ENCODE measurements at regions not wholly inside any gene's neighbourhood (a gene's known extent, or its start where the extent isn't known, plus 50 kb on each side); places are given as distances from the start of the nearest gene placed in this dataset.
"Not testable (repeated sequence)": the region's sequence is repeated elsewhere in the genome, so short reads cannot be mapped to it uniquely, and the experiment has no call there.

DNA sequence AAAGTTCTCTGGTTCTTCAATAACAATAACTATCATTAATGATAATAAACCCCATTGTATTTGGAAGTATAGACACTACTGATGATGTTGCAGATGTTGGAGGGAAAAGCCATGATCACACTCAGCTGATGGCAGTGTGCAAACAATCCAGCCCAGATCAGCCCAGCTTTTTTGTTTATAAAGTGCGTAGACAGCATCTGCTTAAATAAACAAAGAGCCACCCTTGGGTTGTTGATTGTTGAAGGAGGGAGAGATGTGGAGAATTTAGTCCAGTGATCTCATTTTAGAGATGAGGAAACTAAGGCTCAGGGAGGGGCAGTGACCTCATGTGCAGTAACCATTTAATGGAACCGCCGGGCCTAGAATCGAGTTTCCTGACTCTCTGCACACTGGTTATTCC, 56.0 kb upstream of the MEX3C start:
- DNase-seq (no peak), ATAC-seq (no peak)
- H3K36me3 ChIP-seq (replicated peaks in 1 of 2; ENCODE audit: insufficient read depth in 1 of 2, low read depth in 2 of 2), result no peaks in the 10 kb centered on the region
- intact Hi-C loops (cut with DNase I), result no loop called here
- H3K9me3 ChIP-seq, result no peaks in the 10 kb centered on the region
- H3K27ac ChIP-seq, result no peak overlapping the region
- H3K27me3 ChIP-seq, result no peaks in the 10 kb centered on the region
- WGBS, 2 donors, result 75 to 82% methylated on average over 4 of the region's 4 CpGs
- H3K4me3 ChIP-seq, result no peak overlapping the region
- peaks cover 10% of the 10 kb centered on the region for H3K4me1 ChIP-seq
- TF ChIP-seq POLR2A (IDR thresholded peaks at IDR 0.05), result no peak
- TF ChIP-seq, protein P1, sequence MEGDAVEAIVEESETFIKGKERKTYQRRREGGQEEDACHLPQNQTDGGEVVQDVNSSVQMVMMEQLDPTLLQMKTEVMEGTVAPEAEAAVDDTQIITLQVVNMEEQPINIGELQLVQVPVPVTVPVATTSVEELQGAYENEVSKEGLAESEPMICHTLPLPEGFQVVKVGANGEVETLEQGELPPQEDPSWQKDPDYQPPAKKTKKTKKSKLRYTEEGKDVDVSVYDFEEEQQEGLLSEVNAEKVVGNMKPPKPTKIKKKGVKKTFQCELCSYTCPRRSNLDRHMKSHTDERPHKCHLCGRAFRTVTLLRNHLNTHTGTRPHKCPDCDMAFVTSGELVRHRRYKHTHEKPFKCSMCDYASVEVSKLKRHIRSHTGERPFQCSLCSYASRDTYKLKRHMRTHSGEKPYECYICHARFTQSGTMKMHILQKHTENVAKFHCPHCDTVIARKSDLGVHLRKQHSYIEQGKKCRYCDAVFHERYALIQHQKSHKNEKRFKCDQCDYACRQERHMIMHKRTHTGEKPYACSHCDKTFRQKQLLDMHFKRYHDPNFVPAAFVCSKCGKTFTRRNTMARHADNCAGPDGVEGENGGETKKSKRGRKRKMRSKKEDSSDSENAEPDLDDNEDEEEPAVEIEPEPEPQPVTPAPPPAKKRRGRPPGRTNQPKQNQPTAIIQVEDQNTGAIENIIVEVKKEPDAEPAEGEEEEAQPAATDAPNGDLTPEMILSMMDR (IDR thresholded peaks at IDR 0.05), result no peak

DNA sequence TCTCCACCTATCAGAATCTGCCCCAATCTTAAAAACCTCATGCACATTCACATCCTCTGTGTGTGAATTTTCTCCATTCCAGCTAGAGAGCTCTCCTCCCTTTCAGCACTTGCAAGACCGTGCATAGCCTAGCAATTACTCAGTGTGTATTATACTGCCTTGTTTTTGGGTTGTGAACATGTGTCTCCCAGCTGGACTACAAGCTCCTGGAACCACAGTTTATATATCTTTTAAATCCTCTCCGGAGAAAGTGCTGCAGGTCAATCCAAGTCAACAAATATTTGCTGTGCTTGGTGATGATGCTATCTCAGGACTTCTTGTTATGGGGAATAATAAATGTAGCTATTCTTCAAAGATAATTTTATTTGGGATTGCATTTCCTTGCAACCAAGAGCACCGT, 58.2 kb upstream of the MEX3C start:
- WGBS, 2 donors, result 69 to 75% methylated on average over 3 of the region's 3 CpGs
- DNase-seq (no peak), ATAC-seq (no peak)
- Histone ChIP-seq H3K9me3 (no peaks in the 10 kb centered on the region), H3K27ac (no peak overlapping the region), H3K36me3 (replicated peaks in 1 of 2; ENCODE audit: insufficient read depth in 1 of 2, low read depth in 2 of 2) (no peaks in the 10 kb centered on the region), H3K4me1 (peaks cover 10% of the 10 kb centered on the region), H3K27me3 (no peaks in the 10 kb centered on the region), H3K4me3 (no peak overlapping the region)
- TF ChIP-seq POLR2A (IDR thresholded peaks at IDR 0.05), result no peak
- TF ChIP-seq, protein P1 (IDR thresholded peaks at IDR 0.05), result no peak
- intact Hi-C loops (cut with DNase I), result no loop called here

DNA sequence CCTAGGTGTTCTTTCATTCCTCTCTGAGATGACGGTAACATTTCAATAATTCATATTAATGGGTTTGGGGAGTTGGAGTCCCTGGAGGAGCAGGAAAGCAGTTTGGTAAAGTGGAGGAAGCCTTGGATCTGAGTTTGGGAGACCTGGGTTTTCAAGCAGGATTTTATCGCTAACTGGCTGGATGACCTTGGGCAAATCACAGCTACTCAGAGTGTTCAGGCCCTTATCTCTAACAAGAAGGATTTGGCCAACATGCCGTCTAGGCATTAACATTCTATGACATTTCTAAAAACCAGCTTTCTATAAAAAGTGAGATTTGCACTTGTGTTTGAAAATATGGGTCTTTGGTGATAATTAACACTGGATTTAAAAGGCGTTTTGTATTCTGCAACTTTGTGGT, 59.7 kb upstream of the MEX3C start:
- H3K4me1 ChIP-seq, result peaks cover 10% of the 10 kb centered on the region
- DNase-seq (peak in 3 of 4 donors; percentile 18 to 46 (median 35)), ATAC-seq (no peak)
- H3K27ac ChIP-seq, result no peak overlapping the region
- no peaks in the 10 kb centered on the region for H3K27me3 ChIP-seq
- TF ChIP-seq, protein P1 (IDR thresholded peaks at IDR 0.05), result no peak
- TF ChIP-seq POLR2A (IDR thresholded peaks at IDR 0.05), result no peak
- 14 to 37% methylated on average over 4 of the region's 4 CpGs for WGBS, 2 donors
- intact Hi-C loops (cut with DNase I), result no loop called here
- no peaks in the 10 kb centered on the region for H3K36me3 ChIP-seq (replicated peaks in 1 of 2; ENCODE audit: insufficient read depth in 1 of 2, low read depth in 2 of 2)
- H3K9me3 ChIP-seq, result no peaks in the 10 kb centered on the region
- no peak overlapping the region for H3K4me3 ChIP-seq

DNA sequence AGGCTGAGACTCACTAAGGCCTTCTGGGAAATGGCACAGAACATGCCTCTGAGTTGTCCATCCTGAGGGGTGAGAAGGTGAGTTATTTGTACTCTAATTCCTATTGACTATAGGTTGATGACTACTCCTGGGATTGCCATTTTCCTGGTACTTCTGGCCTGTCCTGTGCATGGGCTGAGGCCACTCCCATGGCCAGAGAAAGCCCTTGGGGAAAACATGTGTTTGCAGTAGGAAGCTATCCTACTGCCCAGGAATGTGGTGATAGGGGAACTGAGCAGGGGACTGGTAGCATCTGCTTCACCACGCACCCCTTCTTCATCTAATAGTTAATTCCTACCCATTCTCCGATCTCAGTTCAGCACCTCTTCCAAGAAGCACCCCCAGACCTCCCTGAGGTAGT, 62.6 kb upstream of the MEX3C start:
- Histone ChIP-seq H3K27ac (no peak overlapping the region), H3K4me3 (no peak overlapping the region), H3K27me3 (no peaks in the 10 kb centered on the region), H3K4me1 (peaks cover 10% of the 10 kb centered on the region), H3K9me3 (no peaks in the 10 kb centered on the region), H3K36me3 (replicated peaks in 1 of 2; ENCODE audit: insufficient read depth in 1 of 2, low read depth in 2 of 2) (no peaks in the 10 kb centered on the region)
- intact Hi-C loops (cut with DNase I), result no loop called here
- 82 to 84% methylated on average over 2 of the region's 2 CpGs for WGBS, 2 donors
- ATAC-seq (no peak), DNase-seq (no peak)
- TF ChIP-seq, protein P1 (IDR thresholded peaks at IDR 0.05), result no peak

DNA sequence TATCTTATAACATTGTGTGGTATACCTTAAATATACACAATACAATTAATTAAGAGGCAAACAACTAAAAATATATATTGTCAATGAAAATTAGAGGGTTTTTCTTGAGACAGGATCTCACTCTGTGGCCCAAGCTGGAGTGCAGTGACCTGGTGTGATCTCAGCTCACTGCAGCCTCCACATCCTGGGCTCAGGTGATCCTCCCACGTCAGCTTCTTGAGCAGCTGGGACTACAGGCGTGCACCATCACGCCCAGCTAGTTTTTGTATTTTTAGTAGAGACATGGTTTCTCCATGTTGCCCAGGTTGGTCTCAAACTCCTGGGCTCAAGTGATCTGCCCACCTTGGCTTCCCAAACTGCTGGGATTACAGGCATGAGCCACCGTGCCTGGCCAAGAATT, 68.6 kb upstream of the MEX3C start:
- WGBS, 2 donors, result 58 to 80% methylated on average over 4 of the region's 4 CpGs
- H3K27ac ChIP-seq; intact Hi-C loops (cut with DNase I); ATAC-seq; H3K4me1 ChIP-seq; DNase-seq; H3K4me3 ChIP-seq; H3K9me3 ChIP-seq; H3K27me3 ChIP-seq; H3K36me3 ChIP-seq (replicated peaks in 1 of 2; ENCODE audit: insufficient read depth in 1 of 2, low read depth in 2 of 2): not testable (repeated sequence)

All from body of pancreas (tissue), 4 donors.